NCI-H82 (cell line): ENCODE measurements at regions not wholly inside any gene's neighbourhood (a gene's known extent, or its start where the extent isn't known, plus 50 kb on each side); places are given as distances from the start of the nearest gene placed in this dataset.

Experiments used
- DNase-seq: peaks from one replicate; lab custom pipeline; 2025; lab: John Stamatoyannopoulos, UW

GRCh38 chr6:138550346-138550767 lies 51.1 kb upstream of the NHSL1 start:
- DNase-seq: no peak

GRCh38 chr6:138554146-138554545 lies 54.9 kb upstream of the NHSL1 start:
- no peak for DNase-seq

GRCh38 chr6:138555421-138555988 lies 56.2 kb upstream of the NHSL1 start:
- no peak for DNase-seq

GRCh38 chr6:138557147-138557546 lies 57.9 kb upstream of the NHSL1 start:
- DNase-seq: no peak

DNA sequence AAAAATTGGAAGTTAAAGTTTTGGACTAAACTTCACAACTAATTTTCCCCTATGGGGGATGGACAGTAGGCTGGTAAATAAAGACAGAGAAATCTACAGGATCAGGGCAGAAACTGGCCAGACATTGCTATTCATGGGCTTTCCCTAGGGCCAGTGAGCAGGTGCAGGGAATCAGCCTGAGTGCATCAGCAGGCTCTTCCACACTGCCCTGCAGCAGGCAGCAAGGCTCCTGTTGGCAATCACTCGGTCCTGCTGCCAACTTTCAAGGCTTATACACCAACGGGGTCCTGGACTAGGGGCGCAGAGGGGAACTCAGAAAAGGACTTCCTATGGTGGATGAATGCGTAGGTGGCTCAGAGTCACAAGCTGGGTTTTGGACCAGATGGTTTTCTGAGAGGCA lies 59.8 kb upstream of the NHSL1 start:
- DNase-seq: no peak

DNA sequence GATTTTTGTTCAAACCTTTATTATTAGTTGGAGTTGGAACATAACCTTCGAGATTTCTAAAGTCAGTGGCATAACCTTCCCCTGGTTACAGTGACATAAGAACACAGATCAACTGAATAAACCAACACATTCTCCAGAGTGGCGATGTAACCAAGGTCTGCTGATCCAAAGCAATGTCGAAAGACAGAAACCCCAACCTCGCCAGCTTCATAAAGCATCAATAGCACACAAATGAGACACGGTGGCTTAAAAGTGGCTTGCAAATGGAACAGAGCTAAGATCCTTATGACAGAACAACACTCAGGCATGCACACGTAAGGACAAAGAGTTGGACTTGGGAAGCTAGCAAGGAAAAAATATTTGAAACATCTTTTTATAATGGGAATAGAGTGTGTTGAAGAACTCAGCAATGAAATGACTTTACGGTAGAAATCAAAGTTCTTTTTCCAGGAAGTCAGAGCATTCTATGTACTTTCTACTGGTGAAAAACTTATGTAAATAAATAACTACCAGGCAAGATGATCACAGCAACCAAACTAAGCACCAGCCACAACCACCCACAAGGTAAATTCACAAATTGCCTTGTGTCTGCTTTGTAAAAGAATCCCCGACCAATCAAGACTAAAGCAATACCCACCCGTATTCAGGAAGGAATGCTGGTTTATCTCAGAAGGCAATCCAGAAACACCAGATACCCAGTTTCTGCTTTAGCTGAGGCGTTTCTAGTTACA lies 61.0 kb upstream of the NHSL1 start:
- DNase-seq: no peak

DNA sequence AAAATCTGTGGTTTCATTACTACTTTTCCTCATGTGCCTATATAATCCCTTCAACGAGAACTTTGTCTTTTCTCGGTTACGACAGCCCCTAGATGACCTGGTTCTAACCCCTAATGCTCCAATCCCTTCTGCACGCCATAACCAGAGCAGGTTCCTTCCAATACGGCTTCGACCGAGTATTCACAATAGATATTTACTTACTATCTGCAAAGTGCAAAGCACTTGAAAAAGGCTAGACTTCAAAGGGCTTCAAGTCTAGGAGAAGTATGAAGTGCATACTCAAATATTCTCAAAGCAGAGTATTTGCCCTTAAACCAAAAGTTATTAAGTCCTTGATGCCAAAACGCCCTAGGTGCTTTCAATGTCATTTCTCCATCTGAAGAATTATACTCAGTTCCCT lies 63.4 kb upstream of the NHSL1 start:
- DNase-seq: no peak

DNA sequence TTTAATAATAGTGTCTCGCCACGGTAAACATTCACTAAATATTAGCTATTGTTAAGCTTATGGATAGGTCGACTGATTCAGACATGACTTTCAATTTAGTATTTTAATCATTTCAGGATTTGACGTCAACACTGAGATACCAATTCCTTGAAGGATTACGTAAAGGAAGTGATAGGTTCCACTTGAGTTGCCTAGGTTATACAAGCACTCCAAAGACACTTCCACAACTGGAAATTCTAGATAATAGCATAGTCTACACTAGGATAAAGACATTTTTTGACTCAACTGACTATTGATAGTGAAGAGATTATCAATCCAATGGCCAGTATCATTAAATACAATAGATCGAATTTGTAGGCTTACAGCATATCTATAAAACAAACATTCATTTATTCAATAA lies 63.9 kb upstream of the NHSL1 start:
- no peak for DNase-seq

DNA sequence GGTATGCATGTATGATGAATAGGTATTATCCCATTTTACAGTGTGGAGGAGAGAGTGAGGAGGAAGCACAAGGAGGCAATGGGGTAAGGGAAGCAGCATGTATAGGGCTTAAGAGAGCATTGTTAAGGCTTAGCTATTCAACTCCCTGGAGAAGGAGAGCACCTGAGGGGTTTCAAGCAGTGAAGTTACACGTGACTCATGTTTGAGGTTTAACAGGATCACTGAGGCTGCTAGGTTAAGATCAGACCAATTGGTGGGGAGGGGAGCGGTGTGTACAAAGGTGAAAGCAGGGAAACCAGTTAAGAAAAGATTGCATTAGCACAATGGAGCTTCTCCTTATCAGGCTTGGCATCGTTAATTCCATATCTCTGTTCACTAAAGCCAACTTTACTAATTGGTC lies 64.4 kb upstream of the NHSL1 start:
- peak; percentile 27 for DNase-seq

DNA sequence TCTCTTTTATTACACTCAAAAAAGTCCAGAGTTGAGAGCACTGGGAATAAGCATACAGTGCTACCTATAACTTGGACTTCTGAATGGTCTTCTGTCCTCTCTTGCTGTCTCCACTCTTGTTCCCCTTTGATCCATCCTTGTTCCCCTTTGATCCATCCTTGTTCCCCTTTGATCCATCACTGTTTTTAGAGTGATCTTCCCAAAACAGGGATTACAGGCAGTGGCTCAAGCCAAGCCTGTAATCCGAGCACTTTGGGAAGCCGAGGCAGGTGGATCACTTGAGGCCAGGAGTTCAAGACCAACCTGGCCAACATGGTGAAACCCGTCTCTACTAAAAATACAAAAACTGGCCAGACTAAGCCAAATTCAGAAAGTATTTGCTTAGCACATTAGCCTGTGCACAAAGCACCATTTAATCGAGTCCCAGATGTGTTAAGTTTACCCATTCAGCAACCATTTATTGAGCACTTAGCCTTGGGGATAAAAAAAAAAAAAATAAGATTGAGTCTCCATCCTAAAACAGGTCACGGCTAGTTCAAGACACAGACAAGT lies 65.0 kb upstream of the NHSL1 start:
- DNase-seq: no peak

DNA sequence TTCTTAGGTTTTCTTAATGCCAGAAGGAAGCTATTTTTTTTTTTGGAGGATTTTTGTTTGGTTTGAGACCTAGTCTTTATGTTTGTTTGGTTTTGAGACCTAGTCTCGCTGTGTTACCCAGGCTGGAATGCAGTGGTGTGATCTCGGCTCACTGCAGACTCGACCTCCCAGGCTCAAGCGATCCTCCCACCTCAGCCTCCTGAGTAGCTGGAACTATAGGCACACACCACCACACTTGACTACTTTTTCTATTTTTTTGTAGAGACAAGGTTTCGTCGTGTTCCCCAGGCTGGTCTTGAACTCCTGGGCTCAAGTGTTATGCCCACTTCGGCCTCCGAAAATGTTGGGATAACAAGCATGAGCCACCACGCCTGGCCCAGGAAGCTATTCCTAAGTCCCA lies 67.8 kb upstream of the NHSL1 start:
- DNase-seq: no peak

GRCh38 chr6:138568997-138569396 lies 69.7 kb upstream of the NHSL1 start:
- no peak for DNase-seq

DNA sequence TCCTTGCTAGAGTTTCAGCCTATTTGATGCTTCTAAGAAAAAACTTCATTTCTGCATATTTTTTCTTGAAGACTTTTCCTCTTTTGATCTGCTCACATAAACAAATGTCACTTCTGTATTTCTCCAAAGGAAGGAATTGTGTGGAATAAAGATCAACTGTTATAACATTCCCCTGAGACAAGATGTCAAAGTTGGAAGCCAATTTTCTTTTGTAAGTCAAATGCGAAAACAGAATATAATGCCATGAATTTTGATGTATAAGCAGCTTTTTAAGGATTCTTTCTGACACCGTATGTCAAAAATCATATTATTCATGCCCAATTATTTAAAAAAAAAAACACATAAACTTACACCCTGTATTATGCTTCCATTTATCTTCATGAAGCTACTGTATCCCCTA lies 70.3 kb upstream of the NHSL1 start:
- DNase-seq: no peak

DNA sequence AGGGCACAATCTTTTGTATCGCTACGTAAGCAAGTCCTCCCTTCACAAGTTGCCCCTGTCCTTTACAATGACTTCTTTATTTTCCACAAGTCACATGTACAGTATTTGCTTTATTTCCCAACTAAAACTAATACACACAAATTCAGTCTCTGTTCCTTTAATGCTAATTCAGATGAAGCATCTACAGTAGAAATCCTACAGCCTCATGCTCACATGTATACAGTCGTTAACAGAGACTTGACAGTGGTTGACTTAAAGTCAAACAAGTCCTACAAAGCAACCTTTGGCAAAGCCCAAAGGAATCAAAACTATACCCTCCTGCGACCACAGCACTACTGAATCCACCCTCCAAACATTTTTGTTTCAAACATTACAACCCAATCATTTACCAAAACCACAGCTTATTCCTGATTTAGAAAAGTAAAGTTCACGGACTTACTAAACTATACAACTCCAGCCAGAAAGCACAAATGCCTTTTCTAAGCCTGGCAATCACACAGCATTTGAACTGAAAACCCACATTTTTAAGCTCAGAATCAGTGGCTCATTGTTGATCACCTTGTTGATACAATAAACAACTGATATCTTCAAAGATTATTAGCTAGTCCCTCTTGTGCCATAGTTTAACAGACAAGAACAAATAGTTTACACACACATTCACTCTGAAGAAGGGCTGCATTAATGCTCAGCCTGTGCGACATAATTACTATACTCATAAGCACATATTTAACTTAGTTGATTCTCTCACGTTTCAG lies 70.9 kb upstream of the NHSL1 start:
- no peak for DNase-seq

GRCh38 chr6:138570725-138571029 lies 71.4 kb upstream of the NHSL1 start:
- DNase-seq: no peak

DNA sequence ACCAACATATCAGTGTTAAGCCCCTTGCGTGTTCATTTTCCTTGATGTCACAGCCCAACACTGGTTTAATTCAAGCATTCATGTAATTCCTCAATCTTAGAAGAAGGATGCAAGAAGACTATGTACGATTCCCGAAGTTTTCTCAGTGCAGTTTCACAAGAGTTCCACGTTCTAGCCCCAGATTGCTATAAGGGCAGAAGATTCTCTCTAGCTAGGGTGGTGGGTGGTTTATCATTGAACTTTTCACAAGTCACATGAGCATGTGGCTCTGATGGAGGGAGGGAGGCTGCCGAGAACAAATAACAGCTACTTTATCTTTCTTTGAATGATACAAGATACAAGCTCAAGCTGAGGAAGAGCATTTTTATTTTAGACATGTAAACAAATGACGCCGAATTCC lies 71.9 kb upstream of the NHSL1 start:
- no peak for DNase-seq

- no peak for DNase-seq
Observed at GRCh38 chr6:138571585-138572166, 72.4 kb upstream of the NHSL1 start.

- peak; percentile 82 for DNase-seq
Observed at GRCh38 chr6:138572167-138572875, 73.0 kb upstream of the NHSL1 start.

- no peak for DNase-seq
Observed at GRCh38 chr6:138572885-138573284, 73.6 kb upstream of the NHSL1 start.

DNA sequence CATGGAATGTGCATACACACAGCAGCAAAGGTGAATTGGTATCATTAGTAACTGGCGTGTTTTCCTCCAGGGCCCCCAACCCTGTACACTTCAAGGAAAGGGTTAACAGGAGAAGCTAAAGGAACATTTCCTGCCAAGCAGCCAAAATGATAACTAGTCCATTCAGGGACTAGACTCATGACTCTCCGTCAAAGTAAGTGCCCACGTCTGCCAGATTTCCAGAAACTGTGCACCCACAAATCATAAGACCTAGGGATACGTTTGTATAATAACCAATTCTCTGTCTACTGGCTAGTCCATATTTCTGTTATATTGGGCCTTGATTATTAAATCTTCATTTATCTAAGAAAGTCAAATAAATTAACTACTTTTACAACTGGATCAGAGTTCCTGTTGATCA lies 76.0 kb upstream of the NHSL1 start:
- DNase-seq: no peak

DNA sequence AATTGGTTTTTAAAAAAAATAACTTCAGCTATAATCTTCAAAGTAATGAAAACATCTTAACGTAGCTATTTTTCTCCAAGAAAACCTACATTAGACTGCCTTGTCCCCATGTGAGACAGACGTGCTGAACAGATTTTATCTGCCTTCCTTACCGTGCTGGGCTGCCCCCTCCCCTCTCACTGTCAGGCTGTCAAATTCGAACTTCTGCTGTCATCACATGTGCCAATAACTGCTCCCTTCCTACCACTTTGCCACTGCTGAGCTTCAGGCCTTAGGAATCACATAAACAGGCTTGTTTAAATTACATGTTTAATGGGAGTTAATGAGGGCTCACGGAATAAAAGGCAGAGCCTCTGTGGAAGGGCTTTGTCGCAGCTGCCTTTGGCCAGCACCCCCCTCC lies 77.0 kb upstream of the NHSL1 start:
- peak; percentile 24 for DNase-seq
